Hepatic stellate cell (primary cell): ENCODE measurements at regions not wholly inside any gene's neighbourhood (a gene's known extent, or its start where the extent isn't known, plus 50 kb on each side); places are given as distances from the start of the nearest gene placed in this dataset.
"Not testable (repeated sequence)": the region's sequence is repeated elsewhere in the genome, so short reads cannot be mapped to it uniquely, and the experiment has no call there.

ENCODE experiments used
- DNase-seq: peaks from one replicate; pipeline ENCODE4 v3.0.0; 2011; ENCODE audit warnings: low spot score

DNA sequence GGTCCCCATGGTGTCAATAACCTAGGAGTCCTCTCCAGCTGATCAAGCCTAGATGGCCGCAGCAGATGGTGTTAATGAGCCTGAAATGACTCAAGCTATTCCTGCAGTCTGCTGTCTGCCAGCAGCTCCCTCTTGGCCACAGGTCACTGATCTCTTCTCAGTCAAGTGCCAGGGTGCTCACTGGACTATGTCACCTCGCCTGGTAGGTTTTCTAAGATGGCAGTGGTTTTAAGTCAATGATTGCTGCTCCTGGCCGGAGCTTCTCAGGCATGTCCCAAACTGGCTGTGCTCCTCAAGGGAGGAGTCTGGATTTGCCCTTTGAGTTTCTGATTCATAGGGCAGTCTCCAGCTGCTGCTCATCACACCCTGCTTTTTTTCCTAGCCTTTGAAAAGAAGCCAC, 58.6 kb upstream of the SHISA6 start:
- DNase-seq, result no peak

DNA sequence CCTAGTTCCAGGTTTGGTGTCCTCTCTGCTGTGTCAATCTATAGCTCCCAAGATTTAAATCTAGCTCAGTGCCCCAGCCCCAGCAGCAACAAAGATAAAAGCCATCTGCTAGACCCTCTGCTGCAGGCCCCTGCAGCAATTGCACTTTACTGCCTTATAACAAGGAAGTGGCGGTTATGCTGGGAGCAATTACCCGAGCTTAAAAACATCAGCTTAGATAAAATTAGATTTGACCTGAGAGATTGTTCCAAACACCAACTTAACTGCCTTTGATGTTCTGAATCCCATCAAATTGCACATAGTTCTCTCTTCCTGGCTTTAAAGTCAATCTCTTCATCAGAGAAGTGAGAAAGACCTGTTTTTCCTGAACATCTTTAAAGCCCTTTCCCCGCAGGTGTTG, 62.4 kb upstream of the SHISA6 start:
- DNase-seq, result no peak

DNA sequence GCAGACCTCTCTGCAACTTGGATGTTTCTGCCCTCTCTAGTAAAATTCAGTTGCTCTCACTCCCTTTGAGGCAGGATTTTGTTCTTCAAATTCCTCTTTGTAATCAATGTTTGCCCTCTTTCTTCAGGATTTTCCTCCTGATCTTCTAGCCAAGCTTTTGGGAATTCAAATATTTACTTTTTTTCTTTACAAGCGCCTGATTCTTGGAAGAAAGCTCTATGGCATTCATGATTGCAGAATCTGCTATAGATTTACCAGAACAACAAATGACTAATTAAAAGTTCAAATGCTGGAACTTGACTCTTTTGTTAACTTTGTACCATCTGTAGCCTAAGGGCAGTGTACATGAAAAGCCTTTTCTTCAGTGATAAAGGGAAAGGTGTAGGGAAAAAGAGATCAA, 63.7 kb upstream of the SHISA6 start:
- no peak for DNase-seq

DNA sequence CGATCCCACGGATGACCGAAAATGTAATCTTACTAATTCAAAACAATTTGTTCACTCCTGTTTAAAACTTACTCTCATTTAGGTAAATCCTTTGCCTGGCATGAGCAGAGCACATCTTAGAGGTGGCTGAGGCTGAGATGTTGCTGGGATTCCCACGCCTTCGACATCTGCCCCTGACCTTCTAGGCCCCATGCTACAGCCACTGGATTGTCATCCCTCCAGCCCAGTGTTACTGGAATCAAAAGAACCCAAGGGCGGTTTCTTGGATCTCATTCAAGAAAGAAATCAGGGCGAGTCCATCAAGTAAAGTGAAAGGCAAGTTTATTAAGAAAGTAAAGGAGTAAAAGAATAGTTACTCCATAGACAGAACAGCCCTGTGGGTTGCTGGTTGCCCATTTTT, 64.5 kb upstream of the SHISA6 start:
- no peak for DNase-seq

DNA sequence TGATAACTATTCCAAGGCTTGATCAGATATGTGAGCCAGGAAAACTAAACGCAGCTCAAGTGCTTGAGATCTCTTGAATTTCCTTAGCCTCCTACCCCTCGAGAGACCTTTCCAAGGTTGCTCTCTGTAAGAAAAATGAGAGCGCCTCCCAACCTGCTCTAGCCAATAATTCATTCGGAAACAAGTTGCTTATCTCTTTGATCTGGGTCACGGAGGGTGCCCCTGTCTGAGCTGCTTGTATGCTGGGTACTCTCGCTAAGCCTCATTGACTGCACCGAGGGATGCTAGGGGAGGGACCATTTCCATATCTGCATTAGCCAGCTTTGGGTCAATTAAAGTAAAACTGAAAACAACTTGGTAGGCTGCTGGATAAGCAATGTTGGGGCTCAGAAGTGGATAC, 70.1 kb upstream of the SHISA6 start:
- no peak for DNase-seq

DNA sequence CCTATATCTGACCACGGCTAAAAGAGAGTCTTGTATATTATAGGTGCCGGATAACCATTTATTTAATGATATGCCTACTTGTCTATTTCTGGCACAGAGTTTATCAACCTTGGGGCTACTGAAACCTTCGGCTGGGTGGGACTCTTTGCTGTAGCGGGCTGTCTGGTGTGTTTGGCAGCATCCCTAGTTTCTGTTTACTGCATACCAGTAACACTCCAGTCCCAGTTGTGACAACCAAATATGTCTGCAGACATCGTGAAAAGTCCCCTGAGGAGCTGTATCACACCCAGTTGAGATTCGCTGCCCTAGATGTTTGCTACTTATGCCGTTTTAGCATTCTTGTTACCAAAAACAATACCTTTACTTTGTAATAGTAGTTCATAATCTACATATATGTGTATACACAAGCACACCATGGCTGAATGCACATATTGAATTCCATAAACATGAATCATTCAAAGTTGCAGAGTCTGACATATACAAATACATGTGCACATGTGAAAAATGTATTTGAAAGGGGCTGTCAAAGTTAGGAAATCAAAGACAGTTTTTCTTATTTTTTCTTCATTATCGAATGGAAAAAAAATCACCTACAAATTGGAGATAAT, 89.1 kb upstream of the SHISA6 start:
- no peak for DNase-seq

DNA sequence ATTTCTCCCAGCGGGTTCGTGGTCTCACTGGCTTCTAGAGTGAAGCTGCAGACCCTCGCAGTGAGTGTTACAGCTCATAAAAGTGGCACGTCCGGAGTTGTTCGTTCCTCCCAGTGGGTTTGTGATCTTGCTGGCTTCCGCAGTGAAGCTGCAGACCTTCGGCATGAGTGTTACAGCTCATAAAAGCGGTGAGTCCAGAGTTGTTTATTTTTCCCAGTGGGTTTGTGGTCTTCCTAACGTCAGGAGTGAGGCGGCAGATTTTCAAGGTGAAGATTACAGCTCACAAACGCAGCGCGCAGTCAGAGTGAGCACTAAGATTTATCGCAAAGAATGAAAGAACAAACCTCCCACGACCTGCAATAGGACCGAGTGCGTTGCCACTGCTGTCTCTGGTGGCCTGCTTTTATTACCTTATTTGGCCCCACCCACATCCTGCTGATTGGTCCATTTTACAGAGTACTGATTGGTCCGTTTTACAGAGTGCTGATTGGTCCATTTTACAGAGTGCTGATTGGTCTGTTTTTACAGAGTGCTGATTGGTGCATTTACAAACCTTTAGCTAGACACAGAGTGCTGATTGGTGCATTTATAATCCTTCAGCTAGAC, 90.0 kb upstream of the SHISA6 start:
- not testable (repeated sequence) for DNase-seq

DNA sequence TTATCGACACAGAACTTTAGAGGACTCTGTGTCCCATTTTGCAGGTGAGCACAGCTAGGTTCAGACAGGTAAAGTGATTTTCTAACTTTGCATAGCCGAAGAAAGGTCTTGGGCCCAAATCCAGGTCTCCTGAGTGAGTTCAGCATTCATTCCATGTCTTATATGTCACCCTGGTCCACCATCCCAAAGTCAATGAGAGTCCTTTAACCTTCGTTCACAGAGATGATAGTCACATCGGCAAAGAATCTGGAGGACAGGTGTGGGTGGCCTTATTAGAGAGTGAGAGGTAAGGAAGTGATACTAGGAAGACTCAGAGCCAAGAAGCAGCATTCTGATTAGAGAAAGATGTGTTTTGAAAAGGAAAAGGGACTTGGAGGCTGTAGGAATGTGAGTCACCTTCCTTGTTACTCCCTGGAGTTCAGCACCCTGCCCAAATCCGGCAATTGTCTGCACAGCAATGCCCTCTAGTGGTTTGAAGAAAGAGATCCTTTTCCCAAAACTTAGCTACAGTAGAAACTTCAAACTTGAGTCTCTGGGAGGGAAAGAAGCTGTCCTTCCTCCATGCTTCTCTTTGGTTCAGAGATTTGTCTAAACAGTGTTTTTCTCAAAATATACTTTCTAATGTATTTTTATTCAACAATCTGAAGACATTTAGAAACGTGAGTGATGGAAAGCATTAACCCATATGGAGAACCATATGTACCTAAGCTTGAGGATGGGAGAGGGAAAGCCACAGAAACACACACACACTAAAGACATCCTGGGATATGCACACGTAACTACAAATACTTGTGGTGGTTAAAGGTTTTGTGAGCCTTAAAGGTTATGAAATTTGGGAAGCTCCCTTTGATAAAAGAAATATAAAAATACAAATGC, 96.4 kb upstream of the SHISA6 start:
- DNase-seq, result peak; percentile 7

DNA sequence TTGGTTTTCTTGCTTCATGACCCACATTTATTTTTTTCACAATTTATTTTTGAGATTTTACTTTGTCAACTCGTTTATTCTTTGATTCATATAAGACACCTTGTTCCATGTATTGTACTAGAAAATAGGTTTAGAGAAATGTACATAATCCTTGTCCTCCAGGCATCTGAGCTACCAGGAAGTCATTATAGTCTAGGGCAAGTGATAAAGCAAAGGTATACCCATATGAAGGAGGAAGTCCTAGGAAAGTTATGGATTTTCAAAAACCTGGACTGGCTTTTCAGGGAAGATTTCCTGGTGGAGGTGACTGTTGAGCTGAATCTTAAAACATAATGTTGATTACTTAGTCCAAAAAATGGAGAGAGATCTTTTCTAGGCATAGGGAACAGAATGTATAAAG, 98.8 kb upstream of the SHISA6 start:
- no peak for DNase-seq

DNA sequence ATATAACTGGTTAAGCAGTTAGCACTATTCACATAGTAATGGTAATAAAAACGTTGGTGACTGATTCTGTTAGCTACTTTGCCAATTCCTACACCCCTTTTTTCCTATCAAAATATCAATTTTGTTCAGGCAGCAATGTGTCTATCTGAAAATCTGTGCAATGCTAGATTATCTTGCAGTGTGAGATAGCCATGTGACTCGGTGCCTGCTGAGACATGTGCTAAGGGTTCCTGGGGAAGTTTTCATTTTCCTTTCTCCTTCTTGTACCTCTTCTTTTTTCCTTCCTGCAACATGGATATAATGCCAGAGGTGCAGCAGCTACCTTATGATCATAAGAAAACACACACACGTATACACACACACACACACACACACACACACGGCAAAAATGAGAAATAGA, 100.5 kb upstream of the SHISA6 start:
- no peak for DNase-seq

DNA sequence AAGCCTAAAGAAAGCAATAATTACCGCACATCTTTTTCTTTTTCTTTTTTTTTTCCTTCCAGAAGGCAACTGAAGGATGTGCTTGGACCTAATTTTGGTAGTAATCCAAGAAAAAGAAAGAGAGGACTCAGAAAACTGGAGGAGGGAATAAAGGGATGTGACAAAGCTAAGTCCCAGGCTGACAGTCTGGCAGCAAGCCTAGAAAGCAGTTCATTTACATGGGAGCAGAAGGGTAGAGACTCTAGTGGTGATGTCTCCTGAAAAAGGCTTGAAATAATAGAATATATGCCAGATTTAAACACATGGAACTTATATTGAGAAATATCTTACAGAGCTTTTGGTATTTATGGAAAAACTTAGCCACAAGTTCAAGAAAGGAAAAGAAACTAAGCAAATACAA, 101.0 kb upstream of the SHISA6 start:
- no peak for DNase-seq

DNA sequence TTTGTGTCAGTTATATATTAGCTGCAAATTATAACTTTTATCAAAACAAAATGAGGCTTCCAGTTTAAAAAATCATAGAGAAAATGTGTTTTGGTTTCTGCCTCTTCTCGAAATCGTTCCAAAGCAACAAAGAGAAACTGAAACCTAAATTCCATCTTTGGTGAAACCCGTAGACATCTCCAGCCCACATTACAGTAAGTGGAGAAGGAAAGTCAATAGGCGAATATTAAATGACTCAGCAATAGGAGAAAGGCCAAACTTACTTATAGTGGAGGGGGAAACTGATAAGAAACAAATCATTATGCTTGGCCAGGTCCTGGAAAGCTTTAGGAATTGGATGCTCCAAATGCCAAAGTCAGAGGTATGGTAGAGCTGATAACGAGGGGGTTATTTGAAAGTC, 103.0 kb upstream of the SHISA6 start:
- no peak for DNase-seq

DNA sequence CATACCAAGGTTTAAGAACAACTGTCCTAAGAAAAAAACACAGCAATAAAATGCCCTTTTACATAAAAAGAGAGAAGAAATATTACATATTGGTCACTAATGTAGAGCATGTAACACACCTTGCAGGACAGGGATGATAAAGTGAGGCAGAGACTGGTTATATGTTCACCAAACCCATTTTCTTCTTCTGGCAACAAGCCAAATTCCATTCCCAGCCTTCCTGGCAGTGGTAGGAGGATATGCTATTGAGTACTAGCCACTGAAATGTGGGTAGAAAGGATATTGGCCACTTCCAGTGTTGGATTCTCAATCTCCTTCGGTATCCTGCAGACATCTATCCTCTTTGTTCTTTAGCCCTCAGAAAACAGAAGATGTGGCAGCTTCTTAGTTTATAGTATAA, 105.2 kb upstream of the SHISA6 start:
- no peak for DNase-seq

DNA sequence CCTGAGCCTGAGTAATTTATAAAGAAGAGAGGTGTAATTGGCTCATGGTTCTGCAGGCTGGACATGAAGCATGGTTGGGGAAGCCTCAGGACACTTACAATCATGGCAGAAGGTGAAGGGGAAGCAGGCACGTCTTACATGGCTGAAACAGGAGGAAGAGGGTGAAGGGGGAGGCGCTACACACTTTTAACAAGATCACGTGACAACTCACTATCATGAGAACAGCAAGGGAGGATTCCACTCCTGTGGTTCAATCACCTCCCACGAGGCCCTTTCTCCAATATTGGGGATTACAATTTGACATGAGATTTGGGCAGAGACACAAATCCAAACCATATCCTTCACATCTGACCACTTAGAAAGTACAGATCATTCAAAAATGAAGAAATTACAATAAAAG, 110.6 kb upstream of the SHISA6 start:
- DNase-seq, result no peak

DNA sequence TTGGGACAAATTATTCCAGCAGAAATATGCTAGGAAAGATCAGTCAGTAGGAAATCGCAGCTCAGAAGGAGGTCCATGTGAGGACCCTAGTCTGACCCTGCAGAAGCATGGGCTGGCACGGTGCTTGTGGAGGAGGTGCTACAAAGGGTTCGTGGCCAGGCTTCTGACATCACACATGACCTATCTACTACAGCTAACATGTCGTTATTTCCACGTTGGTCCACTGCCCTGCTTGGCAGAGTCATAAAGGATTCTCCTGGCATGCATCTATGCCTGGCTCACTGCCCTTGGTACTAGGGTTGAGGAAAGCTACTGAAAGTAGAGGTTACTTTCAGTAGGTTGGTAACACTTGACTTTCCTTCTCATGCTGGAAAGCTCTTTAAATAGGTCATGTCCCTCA, 118.1 kb upstream of the SHISA6 start:
- DNase-seq, result no peak

DNA sequence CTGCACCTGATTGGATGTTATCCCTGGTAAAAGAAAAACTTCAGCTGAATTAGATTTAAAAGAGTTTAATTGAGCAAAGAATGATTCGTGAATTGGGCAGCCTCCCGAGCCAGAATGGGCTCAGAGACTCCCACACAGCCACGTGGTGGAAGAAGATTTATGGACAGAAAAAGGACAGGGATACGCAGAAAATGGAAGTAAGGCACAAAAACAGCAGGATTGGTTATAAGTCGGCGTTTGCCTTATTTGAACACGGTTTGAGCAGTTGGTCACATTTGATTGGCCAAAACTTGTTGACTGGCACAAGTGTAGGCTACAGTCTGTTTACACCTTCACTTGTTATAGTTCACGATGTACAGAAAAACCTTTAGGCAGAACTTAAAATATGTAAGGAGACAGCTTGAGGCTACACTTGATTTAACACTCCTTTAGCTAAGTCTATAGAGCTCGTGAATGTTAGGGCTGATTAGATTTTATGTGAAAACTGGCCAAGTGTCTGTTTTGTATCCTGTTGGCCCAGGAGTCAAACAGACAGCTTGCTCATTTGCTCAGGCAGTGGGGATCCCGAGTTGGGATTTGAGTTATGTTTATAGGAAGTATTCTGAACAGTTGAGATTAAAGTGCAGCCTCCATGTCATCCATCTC, 119.5 kb upstream of the SHISA6 start:
- DNase-seq, result no peak

DNA sequence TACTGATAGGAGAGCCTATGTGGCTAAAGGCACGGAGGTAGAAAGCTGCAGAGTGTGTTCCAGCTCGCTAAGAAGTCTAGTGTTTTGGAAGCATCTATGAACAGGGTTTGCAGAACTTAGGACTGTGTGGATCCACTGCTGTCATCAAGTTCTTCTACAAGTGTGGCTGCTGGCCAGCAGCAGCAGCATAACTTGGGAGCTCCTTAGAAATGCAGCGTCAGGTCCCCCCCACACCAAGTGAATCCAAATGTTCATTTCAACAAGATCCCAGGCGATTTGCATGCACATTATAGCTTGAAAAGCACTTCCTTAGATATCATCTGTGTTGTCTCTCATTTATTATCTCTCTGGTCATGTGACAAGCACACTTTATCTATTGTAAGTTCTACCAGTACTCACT, 131.9 kb upstream of the SHISA6 start:
- no peak for DNase-seq

DNA sequence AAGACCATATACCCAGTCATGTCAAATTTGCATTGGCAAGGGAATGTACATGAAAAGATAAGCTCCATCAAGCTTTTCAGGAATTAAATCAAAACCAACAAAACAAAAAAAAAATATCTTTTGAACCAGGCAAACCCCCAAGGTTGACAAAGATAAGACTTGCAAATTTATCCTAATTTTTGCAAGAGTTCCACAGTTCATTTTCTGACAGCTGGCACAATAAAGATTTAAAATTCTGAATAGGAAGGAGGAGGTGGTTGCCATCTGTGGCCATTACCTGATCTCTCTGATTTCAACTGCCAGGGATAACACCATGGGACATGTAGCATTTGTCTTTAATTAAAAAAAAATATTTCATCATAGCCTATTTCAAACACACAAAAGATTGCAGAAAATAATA, 135.9 kb upstream of the SHISA6 start:
- no peak for DNase-seq

DNA sequence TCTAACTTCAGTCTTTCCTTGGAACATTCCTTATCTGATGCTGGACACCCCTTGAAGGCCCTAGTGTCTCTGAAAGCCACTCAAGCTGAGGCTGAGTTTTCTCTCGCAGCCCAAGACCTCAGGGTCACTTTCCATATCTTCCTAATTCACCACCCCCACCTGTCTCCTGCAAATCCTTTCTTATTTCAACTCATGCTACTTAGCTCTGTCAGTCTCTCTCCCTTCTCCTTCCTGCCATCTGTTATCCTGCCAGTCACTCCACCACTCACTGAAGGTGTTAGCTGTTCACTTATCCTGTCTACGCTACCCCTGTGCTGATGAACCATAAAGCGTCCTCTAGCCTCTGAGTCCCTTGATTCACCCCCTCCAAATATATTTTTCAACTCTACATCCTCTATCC, 143.9 kb upstream of the SHISA6 start:
- DNase-seq, result no peak

DNA sequence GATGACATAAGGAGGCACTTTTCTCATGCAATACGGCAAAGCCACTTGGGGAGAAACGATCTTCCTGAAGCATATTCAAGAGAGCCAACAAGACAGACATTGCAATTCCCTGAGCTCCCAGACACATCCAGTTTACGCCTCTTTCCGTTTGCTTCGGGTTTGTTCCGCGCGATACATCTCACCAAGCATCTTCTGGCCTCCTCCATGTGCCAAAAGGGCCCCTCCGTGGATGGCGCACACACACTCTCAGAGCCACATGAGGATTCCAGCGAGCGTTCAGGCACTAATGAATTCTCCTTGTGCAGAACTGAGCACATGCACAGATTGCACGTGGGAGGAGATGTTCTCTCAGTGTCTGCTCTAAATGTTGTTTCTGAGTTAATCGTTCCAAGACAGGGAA, 146.7 kb upstream of the SHISA6 start:
- DNase-seq, result no peak

DNA sequence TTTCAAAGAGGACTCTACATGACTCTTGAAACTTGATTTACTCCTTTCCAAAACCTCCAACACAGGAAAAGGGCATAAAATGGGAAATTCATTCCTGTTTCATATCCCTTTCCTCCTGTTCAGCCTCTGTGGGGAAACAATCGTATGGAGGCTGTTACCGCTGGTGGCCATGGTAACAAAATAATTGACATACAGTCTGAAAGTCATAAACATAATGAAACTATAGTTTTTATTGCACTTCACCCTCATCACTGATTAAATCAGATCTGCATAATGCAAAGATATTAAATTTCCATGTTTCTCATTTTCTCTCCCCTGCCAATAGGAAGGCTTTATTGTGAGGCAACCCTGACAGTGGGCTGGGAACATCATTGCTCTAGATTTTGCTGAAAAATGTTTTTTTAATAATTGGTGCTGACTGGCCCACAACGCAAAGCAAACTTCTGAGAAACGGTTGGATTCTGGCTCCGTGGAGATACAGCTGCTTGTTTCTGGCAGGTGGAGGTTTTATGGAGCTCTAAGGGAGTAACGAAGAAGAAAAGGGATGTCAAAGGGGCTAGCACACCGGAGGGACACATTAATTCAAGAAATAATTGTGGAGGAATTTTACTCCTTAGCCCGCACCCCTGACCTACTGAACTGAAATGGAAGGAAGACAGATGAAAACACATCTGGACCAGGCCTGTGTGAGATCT, 154.2 kb upstream of the SHISA6 start:
- DNase-seq, result no peak

DNA sequence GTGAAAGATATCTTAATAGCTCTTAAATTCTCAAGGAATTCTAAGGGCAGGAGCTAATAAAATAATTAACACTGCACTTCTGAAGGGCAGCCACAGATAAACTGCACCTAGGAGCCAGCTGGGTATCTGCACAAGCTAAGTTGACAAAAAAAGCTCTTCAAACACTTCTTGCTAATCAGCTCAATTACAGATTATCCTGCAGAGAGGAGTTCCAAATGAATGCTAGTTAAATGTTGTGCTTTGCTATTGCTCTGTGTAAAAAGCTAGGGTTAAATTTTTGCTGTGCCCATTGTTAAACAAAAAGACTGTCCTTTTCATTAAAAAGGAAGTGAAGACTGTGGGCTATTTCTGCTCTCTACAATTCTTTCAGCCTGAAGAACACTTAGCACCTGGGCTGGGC, 158.5 kb upstream of the SHISA6 start:
- DNase-seq, result no peak
